Heart right ventricle (tissue), 16 donors: ENCODE measurements at regions not wholly inside any gene's neighbourhood (a gene's known extent, or its start where the extent isn't known, plus 50 kb on each side); places are given as distances from the start of the nearest gene placed in this dataset.

Experiments
- ATAC-seq, 8 donors: fragments of 200-7000 bp; cut with Tn5 transposase; one replicate each; pipeline ENCODE4 v1.9.1; 2020; ENCODE audit warnings: mild to moderate bottlenecking in 8 of 8, moderate library complexity in 8 of 8, moderate number of reproducible peaks in 1 of 8
- DNase-seq, 2 donors: peaks; one replicate each; pipeline ENCODE4 v3.0.0-alpha.2; 2020
- H3K27ac ChIP-seq, 10 donors: fragments of 200-600 bp; sonication (generic) in 2 of 10; one replicate each; pipeline versions ENCODE4 v1.5.0 to v1.8.0; 2020 to 2022; ENCODE audit warnings: mild to moderate bottlenecking in 3 of 10
- H3K27me3 ChIP-seq, 7 donors: fragments of 200-600 bp; one replicate each; pipeline ENCODE4 v1.8.0; 2021 to 2022; ENCODE audit warnings: mild to moderate bottlenecking in 2 of 7
- H3K36me3 ChIP-seq, 9 donors: fragments of 200-600 bp; sonication (generic) in 1 of 9; one replicate each; pipeline versions ENCODE4 v1.5.0 to v1.8.0; 2020 to 2022; ENCODE audit warnings: mild to moderate bottlenecking in 2 of 9
- H3K4me1 ChIP-seq, 9 donors: fragments of 200-600 bp; sonication (generic) in 1 of 9; one replicate each; pipeline versions ENCODE4 v1.5.0 to v1.8.0; 2020 to 2022; ENCODE audit warnings: mild to moderate bottlenecking in 4 of 9
- H3K4me3 ChIP-seq, 10 donors: fragments of 200-600 bp; sonication (generic) in 2 of 10; one replicate each; pipeline versions ENCODE4 v1.5.0 to v1.8.0; 2020 to 2022; ENCODE audit warnings: mild to moderate bottlenecking in 7 of 10, moderate library complexity in 2 of 10
- H3K9me3 ChIP-seq, 11 donors: fragments of 200-600 bp in 10 of 11; sonication (generic) in 2 of 11; one replicate each; pipeline versions ENCODE4 v1.5.0 to v1.8.0; 2013 to 2022; ENCODE audit warnings: mild to moderate bottlenecking in 2 of 11, control low read depth in 1 of 11, moderate library complexity in 1 of 11
- WGBS, 2 donors: extraction: QIAGEN DNeasy Blood & Tissue Kit; methylation state at CpG; one replicate each; pipeline ENCODE4 v1.1.7; 2013; ENCODE audit warnings: inconsistent platforms in 1 of 2; 5-methylcytosine and 5-hydroxymethylcytosine counted together
- intact Hi-C, 10 donors: fragments of 100-400 bp; cut with DNase I; formaldehyde crosslinking; loops; one replicate each; pipeline versions ENCODE4 v1.11.1 to v1.14.2; 2022
- TF ChIP-seq, protein P1 (sequence below), 9 donors: fragments of 200-600 bp; sonication (generic) in 2 of 9; IDR thresholded peaks; one replicate each; pipeline versions ENCODE4 v1.5.0 to v1.8.0; 2021 to 2022; ENCODE audit warnings: antibody characterized with exemption in 9 of 9, mild to moderate bottlenecking in 5 of 9, moderate library complexity in 1 of 9
- donor health status: Arrhythmogenic right ventricular cardiomyopathy.
- donor health status: ischemic (EF 13 %, LVEDD 7.1; RV severe dilation, severe dysfunction).
- donor health status: healthy with polysubstance abuse.
- donor health status: DM: no; HTN: yes; CAD: no.
- donor health status: DM: no; HTN: no; CAD: no.
- donor health status: ischemic (EF 25% LVEDD 6.9; RV normal size, moderate dysfunction).
- donor health status: ischemic (EF 25% LVEDD 5.7; RV mildly dilated, moderate dysfunction).
- donor health status: healthy.
- donor health status: DM: yes; HTN: yes; CAD: no.
- donor health status: Ischemic cardiomyopathy.
- donor health status: ischemic (EF 35%, LVEDD 5.7; RV mildly dilated, moderate dysfunction).
- donor health status: nonischemic (EF 11% LVEDD 7.7; RV severe dilation, severe dysfunction).
- donor health status: DM: yes; HTN: yes; CAD: no.
- donor health status: PGD.
- donor health status: ischemic (EF 29% LVEDD 5.4; RV normal size, mild dysfunction).
- donor health status: nonischemic (EF 23%, LVEDD 6.1; RV moderate dilation, normal function).

DNA sequence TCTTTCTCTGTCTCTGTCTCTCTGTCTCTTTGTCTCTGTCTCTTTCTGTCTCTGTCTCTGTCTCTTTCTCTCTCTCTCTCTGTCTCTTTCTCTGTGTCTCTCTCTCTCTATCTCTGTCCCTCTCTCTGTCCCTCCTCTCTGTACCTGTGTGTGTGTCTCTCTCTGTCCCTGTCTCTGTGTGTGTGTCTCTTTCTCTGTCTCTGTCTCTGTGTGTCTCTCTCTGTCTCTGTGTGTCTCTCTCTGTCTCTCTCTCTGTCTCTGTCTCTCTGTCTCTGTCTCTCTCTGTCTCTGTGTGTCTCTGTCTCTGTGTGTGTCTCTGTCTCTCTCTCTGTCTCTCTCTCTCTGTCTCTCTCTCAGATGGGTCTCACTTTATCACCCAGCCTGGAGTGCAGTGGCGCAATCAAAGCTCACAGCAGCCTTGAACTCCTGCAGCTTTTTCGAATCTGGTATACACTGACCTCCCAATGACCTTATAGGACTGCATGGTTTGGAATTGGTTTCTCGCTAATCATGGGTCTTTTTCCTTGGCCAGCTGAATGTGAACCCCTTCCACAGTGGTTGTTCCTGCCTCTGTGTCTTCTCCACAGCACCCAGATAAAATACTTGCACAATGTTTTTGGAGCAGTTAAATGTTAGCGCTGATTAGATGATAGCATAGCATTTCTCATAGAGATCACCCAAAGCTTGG, 102.6 kb upstream of the KLHL25 start:
- H3K27me3 ChIP-seq, result peaks cover 0 to 81% (median 59%) of the 10 kb centered on the region in 7 donors
- no peaks in the 10 kb centered on the region for H3K36me3 ChIP-seq
- peaks cover 0 to 6% (median 0%) of the 10 kb centered on the region in 9 donors for H3K4me1 ChIP-seq
- DNase-seq (no peak), ATAC-seq (no peak)
- no peak overlapping the region for H3K27ac ChIP-seq
- TF ChIP-seq, protein P1, sequence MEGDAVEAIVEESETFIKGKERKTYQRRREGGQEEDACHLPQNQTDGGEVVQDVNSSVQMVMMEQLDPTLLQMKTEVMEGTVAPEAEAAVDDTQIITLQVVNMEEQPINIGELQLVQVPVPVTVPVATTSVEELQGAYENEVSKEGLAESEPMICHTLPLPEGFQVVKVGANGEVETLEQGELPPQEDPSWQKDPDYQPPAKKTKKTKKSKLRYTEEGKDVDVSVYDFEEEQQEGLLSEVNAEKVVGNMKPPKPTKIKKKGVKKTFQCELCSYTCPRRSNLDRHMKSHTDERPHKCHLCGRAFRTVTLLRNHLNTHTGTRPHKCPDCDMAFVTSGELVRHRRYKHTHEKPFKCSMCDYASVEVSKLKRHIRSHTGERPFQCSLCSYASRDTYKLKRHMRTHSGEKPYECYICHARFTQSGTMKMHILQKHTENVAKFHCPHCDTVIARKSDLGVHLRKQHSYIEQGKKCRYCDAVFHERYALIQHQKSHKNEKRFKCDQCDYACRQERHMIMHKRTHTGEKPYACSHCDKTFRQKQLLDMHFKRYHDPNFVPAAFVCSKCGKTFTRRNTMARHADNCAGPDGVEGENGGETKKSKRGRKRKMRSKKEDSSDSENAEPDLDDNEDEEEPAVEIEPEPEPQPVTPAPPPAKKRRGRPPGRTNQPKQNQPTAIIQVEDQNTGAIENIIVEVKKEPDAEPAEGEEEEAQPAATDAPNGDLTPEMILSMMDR (IDR thresholded peaks at IDR 0.05), result no peak
- intact Hi-C loops, result no loop called here
- no peaks in the 10 kb centered on the region for H3K9me3 ChIP-seq
- WGBS, 2 donors, result 37 to 43% methylated on average over 4 of the region's 4 CpGs
- H3K4me3 ChIP-seq, result no peak overlapping the region

DNA sequence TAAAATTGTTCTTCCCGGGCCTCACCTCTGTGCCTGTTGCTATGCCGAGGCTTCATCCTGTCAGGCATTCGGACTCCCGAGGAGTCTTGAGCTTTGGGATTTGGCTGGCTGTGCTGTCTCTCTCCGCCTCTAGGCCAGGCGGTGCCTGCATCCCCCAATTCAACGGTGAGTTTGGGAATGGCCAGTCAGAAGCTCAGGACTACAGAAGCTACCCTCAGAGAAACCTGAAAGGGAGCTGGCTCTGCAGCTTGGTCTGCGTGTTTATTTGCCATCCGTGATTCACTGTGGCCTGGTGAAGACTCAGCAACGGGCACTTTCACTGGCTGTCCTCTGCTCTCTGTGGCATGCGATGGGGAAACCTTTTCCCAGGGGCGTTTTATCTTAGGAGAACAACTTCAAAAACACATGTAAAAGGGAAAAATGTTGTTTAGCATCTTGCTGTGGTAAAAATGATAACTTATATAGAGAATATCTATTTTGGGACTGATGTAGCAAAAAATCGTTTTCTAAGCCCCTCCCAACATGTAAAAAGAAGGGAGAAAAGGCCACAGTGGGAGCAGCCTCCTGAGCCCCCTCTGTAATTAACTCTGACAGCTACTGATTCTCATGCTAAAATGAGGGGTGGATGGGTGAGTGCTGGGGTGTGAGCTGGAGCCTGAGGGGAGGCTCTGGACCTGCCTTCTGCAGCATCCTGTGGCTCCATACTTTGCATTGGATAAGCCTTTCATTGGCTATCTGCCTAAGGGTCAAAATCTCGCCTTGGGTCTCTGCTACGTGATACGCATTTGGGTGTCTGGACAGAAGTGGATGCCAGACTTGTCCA, 103.4 kb upstream of the KLHL25 start:
- DNase-seq (no peak), ATAC-seq (no peak)
- 19 to 23% methylated on average over 16 of the region's 16 CpGs for WGBS, 2 donors
- TF ChIP-seq, protein P1 (IDR thresholded peaks at IDR 0.05), result no peak
- no peak overlapping the region for H3K4me3 ChIP-seq
- peaks cover 0 to 84% (median 52%) of the 10 kb centered on the region in 7 donors for H3K27me3 ChIP-seq
- intact Hi-C loops, result no loop called here
- peaks cover 0 to 6% (median 0%) of the 10 kb centered on the region in 9 donors for H3K4me1 ChIP-seq
- no peaks in the 10 kb centered on the region for H3K36me3 ChIP-seq
- no peaks in the 10 kb centered on the region for H3K9me3 ChIP-seq
- H3K27ac ChIP-seq, result no peak overlapping the region

DNA sequence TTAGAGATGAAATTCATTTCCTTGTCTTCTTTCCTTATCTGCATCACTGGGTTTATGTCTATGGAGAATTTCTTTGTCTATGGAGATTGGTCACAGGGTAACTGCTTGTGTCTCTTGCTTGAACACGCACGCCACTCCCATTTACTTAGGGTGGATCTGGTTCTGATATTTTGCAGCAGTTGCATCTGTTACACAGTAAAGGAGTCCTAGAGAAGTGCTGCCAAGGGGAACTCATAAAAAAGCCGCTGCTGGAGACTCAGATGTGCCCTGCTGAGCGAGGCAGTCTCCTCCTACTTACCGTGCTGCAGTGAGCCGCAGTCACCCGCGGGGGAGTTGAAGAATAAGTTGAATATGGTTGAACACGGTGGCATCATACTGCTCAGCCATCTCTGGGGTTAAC, 105.2 kb upstream of the KLHL25 start:
- TF ChIP-seq, protein P1 (IDR thresholded peaks at IDR 0.05), result no peak
- intact Hi-C loops, result no loop called here
- 50 to 54% methylated on average over 9 of the region's 9 CpGs for WGBS, 2 donors
- no peaks in the 10 kb centered on the region for H3K9me3 ChIP-seq
- no peaks in the 10 kb centered on the region for H3K36me3 ChIP-seq
- ATAC-seq, result no peak
- no peak overlapping the region for H3K4me3 ChIP-seq
- H3K27me3 ChIP-seq, result peaks cover 0 to 81% (median 42%) of the 10 kb centered on the region in 7 donors
- DNase-seq, result no peak
- peaks cover 0 to 6% (median 0%) of the 10 kb centered on the region in 9 donors for H3K4me1 ChIP-seq
- H3K27ac ChIP-seq, result no peak overlapping the region

DNA sequence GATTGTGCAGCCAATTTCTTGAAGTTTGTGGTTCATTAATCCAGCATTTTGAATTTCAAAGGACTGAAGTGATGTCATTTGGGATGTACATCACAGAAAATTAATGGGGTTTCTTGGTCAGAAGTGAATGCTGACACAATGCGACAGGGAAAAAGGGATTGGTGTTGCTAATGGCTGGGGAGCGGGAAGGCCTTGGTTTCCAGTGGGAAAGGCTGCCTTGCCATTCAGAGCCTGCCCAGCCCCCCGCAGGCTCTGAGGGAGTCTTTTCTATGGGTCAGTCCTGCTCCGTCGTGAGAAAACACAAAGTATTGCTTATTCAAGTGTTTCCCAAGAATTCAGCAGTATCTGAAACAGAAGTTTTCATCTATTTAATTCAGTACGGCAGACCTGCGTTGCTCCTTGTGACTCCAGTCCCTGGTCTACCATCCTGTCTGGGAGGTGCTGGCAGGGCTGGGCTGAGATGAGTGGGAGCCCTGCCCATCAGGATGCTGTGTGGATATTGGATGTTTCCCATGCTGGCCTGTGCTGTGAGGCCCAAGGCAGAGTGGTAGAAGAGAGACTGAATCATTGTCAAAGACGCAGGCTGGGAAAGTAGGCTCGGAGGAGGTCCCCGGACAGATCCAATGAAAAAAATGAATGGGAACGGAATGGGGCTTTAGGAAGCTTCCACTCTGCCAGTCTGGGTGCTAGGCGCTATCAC, 111.2 kb upstream of the KLHL25 start:
- Histone ChIP-seq H3K4me1 (no peaks in the 10 kb centered on the region), H3K4me3 (no peak overlapping the region), H3K27ac (no peak overlapping the region), H3K36me3 (no peaks in the 10 kb centered on the region), H3K9me3 (no peaks in the 10 kb centered on the region), H3K27me3 (peaks cover 0 to 27% (median 12%) of the 10 kb centered on the region in 7 donors)
- TF ChIP-seq, protein P1 (IDR thresholded peaks at IDR 0.05), result no peak
- ATAC-seq (no peak), DNase-seq (no peak)
- WGBS, 2 donors, result 75 to 76% methylated on average over 12 of the region's 12 CpGs
- intact Hi-C loops, result no loop called here
